Inferior parietal cortex (tissue), 1 donor: ENCODE measurements at regions not wholly inside any gene's neighbourhood (a gene's known extent, or its start where the extent isn't known, plus 50 kb on each side); places are given as distances from the start of the nearest gene placed in this dataset.
"Not testable (repeated sequence)": the region's sequence is repeated elsewhere in the genome, so short reads cannot be mapped to it uniquely, and the experiment has no call there.

Source experiments
- DNase-seq: peaks from one replicate; pipeline ENCODE4 v3.0.0-alpha.2; 2016; ENCODE audit errors: extremely low spot score

DNA sequence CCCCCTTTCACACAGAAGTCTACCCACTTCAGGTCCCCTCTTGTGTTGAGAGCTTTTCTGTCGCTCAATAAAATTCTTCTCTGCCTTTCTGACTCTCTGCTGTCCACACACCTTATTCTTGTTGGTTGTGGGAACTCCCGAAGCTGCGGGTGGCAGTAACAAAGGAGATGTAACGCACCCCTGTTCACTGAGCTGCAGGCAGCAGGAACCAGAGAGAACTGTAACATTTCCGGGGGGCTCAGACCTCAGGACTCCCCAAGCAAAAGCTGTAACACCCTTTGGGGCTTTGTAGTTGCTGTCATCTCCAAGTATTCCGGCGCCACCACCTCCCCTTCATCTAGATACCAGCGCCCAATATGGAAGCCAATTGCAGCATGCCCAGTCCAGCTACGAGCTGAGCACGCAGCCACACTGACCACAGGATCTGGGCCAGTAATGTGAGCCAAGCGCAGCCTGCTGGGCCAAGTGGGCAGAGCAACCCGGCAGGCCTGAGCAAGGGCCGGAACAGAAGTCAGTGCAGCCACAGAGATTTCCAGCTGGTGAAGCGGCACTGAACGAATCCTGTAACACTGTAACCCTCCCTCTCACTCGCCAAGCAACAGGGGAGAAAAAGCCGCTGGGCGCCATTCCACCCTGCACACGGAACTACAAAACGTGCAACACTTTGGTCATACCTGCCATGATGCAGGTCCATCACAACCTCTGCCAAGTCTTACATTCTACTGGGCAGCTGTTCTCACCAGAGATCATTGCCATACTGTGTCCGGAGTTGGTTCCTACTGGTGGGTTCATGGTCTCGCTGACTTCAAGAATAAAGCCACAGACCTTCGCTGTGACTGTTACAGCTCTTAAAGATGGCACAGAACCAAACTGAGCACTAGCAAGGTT, 194.3 kb downstream of the SPATA31A6 start:
- not testable (repeated sequence) for DNase-seq

DNA sequence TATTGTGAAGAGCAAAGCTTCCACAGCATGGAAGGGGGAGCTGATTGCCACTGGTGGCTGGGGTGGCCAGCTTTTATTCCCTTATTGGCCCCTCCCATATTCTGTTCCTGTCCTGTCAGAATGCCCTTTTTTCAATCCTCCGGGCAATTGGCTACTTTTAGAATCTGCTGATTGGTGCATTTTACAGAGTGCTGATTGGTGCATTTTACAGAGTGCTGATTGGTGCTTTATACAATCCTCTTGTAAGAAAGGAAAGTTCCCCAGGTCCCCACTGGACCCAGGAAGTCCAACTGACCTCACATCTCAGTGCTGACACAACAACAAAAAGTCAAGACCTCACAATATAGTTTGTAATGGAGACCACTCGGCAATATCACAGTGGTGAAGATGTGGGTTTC, 195.0 kb downstream of the SPATA31A6 start:
- no peak for DNase-seq

DNA sequence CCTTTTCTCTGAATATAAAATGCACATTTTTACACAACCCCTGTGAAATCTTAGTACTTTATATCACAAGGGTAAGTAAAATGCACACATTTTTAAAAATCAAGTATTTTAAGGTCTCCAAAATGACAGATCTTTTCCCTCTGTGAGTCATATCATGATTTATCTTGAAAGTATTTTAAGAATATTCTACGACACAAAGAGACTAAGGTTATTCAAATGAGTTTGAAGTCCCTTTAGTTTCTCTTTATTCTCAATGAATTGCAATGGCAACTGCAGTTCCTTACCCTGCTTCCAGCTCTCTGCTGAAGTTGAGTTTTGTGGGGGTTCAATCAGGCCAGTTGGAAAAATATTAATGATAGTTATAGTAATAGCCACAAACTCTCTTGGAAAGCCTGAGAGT, 196.1 kb downstream of the SPATA31A6 start:
- not testable (repeated sequence) for DNase-seq

DNA sequence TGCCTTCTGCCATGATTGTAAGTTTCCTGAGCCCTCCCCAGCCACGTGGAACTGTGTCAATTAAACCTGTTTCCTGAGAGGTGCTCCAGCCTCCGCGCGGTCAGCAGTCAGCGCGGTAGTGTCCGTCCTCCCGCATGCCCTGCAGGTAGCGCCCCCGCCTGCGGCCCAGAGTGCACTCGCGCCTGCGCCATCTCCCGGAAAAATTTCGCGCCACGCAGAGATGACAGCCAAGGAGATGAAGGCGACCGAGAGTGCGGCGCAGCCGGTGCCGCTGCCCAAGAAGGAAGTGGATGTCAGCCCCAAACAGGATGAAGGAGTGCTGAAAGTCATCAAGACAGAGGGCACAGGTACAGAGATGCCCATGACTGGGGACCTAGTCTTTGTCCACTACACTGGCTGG, 201.1 kb downstream of the SPATA31A6 start:
- DNase-seq, result not testable (repeated sequence)

DNA sequence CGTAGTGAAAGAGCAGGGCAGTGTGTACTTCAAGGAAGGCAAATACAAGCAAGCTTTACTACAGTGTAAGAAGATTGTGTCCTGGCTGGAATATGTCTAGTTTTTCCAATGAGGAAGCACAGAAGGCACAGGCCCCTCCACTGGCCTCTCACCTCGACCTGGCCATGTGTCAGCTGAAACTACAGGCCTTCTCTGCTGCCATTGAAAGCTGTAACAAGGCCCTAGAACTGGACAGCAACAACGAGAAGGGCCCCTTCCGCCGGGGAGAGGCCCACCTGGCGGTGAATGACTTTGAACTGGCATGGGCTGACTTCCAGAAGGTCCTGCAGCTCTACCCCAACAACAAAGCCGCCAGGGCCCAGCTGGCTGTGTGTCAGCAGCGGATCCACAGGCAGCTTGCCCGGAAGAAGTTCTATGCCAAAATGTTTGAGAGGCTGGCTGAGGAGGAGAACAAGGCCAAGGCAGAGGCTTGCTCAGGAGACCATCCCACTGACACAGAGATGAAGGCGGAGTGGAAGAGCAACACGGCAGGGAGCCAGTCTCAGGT, 202.2 kb downstream of the SPATA31A6 start:
- DNase-seq, result not testable (repeated sequence)

DNA sequence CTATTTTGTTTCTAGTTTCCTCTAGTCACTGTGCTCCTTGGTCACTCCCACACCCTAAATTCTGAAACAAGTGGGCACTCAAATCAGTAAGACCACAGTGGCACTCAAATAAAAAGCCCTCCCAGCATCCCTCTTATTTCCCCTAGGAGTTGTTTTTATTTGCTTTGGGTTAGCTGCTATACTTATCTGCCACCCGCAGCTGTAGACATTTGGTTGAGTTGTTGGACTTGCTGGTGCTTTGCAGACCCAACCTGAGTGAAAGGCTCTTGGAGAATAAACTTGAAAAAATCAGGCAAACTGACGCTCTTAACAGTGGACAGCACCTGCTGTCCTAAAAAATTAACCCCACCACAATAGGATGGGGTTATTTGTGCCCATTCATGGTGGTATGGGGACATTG, 203.0 kb downstream of the SPATA31A6 start:
- DNase-seq, result no peak

GRCh38 chr9:42388146-42388690, 204.8 kb downstream of the SPATA31A6 start:
- no peak for DNase-seq

GRCh38 chr9:42388846-42389245, 205.4 kb downstream of the SPATA31A6 start:
- DNase-seq, result no peak

DNA sequence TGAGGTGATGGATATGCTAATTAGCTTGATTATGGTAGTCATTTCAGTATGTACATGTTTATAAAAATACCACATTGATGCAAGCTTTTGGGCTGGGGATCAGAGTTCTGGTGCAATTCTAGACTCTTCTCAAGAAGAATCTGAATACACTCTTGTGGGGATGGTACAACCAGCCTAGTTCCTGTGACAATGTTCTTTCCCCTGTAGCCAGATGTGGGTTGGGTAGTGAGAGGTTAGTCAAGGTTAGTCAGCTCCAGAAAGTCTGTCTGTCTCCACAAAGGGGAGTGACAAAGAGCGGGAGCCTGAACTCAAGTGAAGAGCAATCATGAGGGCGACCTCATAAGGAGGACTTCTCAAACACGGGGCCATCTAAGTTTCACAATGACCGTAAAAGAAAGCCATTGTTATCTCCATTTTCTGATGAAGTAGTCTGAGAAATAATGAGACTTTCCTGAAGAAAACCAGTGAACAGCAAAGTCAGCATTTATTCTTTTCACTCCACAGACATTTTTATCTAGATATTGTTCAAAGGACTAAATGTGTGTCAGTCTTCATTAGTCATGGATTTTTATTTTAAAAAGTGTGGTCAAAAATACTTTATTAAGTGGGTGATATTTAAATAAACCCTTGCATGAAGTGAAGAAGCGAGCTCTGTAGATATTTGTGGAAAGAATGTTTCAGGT, 209.5 kb downstream of the SPATA31A6 start:
- not testable (repeated sequence) for DNase-seq

DNA sequence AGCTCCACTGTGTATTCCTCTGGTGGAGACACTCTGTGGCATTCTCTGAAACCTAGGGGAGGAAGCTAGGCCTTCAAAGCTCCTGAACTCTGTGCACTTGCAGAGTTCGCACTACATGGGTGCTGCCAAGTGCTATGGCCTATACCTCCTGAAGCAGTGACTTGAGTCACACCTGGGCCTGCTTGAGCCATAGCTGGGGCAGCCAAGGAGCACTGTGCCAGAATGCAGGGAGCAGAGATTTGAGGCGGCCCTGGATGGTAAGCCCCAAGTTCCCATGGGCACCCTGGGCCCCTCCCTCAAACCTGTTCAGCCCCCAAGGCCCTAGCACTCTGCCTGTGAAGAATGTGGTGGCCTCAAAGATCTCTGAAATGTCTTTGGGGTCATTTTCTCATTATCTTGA, 212.9 kb downstream of the SPATA31A6 start:
- no peak for DNase-seq

DNA sequence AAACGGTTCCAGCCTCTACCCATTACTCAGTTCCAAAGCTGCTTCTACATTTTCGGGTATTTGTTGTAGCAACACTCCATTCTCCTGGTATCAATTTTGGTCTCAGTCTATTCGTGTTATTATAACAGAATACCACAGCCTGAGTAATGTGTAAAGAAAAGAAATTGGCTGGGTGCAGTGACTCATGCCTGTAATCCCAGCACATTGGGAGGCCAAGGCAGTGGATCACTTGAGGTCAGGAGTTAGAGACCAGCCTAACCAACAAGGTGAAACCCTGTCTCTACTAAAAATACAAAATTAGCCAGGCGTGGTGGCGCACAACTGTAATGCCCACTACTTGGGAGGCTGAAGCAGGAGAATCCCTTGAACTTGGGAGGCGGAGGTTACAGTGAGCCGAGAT, 213.9 kb downstream of the SPATA31A6 start:
- not testable (repeated sequence) for DNase-seq

GRCh38 chr9:42402919-42403318, 219.5 kb downstream of the SPATA31A6 start:
- peak; percentile 37 for DNase-seq

DNA sequence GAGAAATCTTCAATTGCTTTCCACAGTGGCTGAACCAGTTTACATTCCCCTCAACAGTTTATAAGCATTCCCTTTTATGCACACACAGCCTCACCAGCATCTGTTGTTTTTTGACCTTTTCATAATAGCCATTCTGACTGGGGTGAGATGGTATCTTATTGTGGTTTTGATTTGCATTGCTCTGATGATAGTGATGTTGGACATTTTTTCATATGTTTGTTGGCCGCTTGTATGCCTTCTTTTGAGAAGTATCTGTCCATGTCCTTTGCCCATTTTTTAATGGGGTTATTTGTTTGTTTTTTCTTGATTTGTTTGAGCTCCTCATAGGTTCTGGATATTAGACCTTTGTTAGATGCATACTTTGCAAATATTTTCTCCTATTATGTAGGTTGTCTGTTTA, 226.1 kb downstream of the SPATA31A6 start:
- not testable (repeated sequence) for DNase-seq

DNA sequence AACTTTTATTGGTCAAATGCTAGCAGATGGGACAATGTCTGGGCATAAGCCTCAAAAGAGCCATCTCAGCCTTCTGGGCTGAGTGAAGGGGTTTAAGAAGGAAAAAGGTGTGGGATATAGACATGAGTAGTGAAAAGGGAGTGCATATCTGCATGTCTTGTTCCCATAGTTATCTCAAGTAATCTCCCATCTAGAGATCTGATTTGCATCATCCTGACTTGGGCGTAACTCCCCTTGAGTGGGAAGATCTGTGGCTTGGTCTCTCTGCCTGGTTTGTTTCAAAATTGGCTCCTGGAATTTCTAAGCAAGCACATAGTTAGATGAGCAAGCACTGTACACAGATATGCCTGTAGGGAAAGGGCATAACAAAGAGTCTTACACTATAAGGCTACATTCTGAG, 228.9 kb downstream of the SPATA31A6 start:
- not testable (repeated sequence) for DNase-seq

DNA sequence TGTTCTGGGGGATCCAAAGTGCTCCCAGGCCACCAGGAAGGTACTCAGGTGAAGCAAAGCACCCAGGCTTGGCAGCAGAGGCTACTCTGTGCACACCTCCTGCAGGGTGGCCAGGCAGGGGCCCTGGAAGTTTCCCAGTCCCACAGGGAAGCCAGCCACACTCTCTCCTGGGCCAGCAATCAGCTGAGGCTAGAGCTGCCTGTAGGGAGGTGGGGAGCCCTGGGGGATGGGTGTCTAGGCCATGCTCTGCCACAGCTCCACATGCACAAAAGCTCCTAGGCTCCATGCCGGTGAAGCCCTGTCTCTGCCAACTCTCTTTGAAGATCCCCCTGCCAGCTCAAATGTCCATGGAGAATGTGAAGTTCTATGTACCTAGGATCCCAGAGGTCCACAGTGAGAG, 231.4 kb downstream of the SPATA31A6 start:
- not testable (repeated sequence) for DNase-seq

- not testable (repeated sequence) for DNase-seq
Observed at GRCh38 chr9:42419652-42420051, 236.2 kb downstream of the SPATA31A6 start.

DNA sequence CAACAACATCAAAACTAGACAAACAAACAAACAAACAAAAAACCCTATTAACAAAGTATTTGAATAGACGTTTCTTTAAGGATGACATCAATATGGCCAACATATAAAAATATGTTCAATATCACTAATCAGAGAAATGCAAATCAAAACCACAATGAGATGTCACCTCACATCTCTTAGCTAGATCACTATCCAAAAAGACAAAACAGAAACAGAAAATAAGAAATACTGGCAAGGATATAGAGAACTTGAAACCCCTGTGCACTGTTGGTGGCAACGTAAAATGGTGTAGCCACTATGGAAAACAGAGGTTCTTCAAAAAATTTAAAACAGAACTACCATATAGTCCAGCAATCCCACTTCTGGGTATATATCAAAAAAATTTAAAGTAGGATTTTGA, 236.9 kb downstream of the SPATA31A6 start:
- not testable (repeated sequence) for DNase-seq

DNA sequence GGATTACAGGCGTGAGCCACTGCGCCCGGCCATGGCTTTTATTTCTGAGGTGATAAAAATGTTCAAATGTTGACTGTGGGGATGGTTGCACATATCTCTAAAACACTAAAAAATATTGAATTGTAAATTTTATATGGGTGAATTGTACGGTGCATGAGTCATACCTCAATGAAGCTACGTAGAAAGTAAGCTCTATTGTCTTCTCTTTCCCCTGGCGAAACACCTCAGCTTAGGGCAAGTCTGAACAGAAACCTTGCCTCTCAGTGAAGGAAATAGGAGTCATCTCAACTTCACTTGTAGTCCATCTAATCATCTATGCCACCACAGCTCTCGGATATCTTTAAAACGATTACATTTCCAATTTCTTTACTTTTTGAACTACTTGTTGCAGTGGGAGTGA, 238.2 kb downstream of the SPATA31A6 start:
- not testable (repeated sequence) for DNase-seq

DNA sequence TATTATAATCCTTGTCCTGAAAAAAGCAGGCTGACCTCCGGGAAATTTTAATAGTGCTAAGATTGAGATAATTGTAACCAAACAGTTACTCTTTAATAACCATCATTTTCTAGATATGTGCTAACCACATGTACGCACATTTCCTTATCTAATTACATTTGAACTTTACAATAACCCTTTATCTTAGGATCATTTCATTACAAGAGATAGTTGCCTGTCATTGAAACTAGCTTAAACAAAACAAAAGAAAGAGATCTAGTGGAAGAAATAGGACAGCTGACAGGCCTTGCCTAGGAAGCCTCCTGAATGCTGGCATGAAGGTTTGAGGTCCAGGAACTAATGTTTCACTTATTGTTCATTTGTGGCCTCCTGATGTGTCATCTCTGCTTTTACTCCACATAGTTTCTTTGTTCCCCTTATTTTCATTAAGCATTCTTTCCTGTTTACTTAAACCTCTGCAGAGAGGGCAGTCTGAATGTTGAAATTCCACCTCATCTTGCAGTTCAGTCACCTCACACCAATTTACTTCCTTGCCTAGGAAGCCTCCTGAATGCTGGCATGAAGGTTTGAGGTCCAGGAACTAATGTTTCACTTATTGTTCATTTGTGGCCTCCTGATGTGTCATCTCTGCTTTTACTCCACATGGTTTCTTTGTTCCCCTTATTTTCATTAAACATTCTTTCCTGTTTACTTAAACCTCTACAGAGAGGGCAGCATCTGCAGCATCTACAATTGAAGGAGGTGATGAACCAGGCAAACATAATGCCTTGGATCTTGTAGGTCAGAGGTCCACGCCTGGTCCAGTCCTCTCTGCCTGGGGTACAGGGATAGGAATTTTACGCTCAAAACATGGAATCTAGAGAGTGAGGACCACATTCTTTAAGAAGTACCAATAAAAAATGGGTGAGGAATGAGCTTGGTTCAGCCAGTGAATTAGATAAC, 247.5 kb downstream of the SPATA31A6 start:
- DNase-seq, result not testable (repeated sequence)

- DNase-seq, result not testable (repeated sequence)
Observed at GRCh38 chr9:42431616-42432010, 248.2 kb downstream of the SPATA31A6 start.
